Parathyroid adenoma (tissue), 2 donors: ENCODE measurements at regions not wholly inside any gene's neighbourhood (a gene's known extent, or its start where the extent isn't known, plus 50 kb on each side); places are given as distances from the start of the nearest gene placed in this dataset.

Experiments used
- H2AFZ ChIP-seq: fragments of 300-600 bp; sonication (generic); one replicate; pipeline ENCODE4 v1.7.0; 2017; ENCODE audit warnings: antibody characterized with exemption, mild to moderate bottlenecking
- H3K27ac ChIP-seq: fragments of 300-600 bp; sonication (generic); one replicate; pipeline ENCODE4 v1.7.0; 2017
- H3K27me3 ChIP-seq: fragments of 300-600 bp; sonication (generic); one replicate; pipeline ENCODE4 v1.7.0; 2017; ENCODE audit warnings: low read length; ENCODE audit not compliant: control insufficient read depth, insufficient read depth
- H3K36me3 ChIP-seq: fragments of 300-600 bp; sonication (generic); one replicate; pipeline ENCODE4 v1.7.0; 2017; ENCODE audit warnings: low read length; ENCODE audit not compliant: control insufficient read depth, insufficient read depth
- H3K4me1 ChIP-seq: fragments of 300-600 bp; sonication (generic); one replicate; pipeline ENCODE4 v1.7.0; 2017; ENCODE audit warnings: control low read depth
- H3K4me2 ChIP-seq: fragments of 300-600 bp; sonication (generic); one replicate; pipeline ENCODE4 v1.7.0; 2017; ENCODE audit warnings: low read length
- H3K4me3 ChIP-seq: fragments of 300-600 bp; sonication (generic); one replicate; pipeline ENCODE4 v1.7.0; 2017; ENCODE audit warnings: low read depth, low read length
- H3K79me2 ChIP-seq: fragments of 300-600 bp; sonication (generic); one replicate; pipeline ENCODE4 v1.7.0; 2017; ENCODE audit warnings: control low read depth
- H3K9ac ChIP-seq: fragments of 300-600 bp; sonication (generic); one replicate; pipeline ENCODE4 v1.7.0; 2017; ENCODE audit warnings: mild to moderate bottlenecking
- H3K9me3 ChIP-seq: fragments of 300-600 bp; sonication (generic); one replicate; pipeline ENCODE4 v1.7.0; 2017; ENCODE audit warnings: low read length; ENCODE audit not compliant: control insufficient read depth
- CTCF ChIP-seq: fragments of 300-600 bp; sonication (generic); IDR thresholded peaks from one replicate; pipeline ENCODE4 v1.7.0; 2017; ENCODE audit warnings: antibody characterized with exemption, mild to moderate bottlenecking
- donor health status: primary hyperparathyroidism.

GRCh38 chr14:101217616-101218371 lies 314.3 kb upstream of the RTL1 start:
- Histone ChIP-seq H3K4me2 (no peak overlapping the region), H3K27me3 (no peaks in the 10 kb centered on the region), H3K9ac (no peak overlapping the region), H3K4me3 (no peak overlapping the region), H3K9me3 (no peaks in the 10 kb centered on the region), H3K27ac (no peak overlapping the region), H2AFZ (no peak overlapping the region), H3K79me2 (no peaks in the 10 kb centered on the region), H3K36me3 (no peaks in the 10 kb centered on the region), H3K4me1 (no peaks in the 10 kb centered on the region)
- TF ChIP-seq CTCF, result no peak

DNA sequence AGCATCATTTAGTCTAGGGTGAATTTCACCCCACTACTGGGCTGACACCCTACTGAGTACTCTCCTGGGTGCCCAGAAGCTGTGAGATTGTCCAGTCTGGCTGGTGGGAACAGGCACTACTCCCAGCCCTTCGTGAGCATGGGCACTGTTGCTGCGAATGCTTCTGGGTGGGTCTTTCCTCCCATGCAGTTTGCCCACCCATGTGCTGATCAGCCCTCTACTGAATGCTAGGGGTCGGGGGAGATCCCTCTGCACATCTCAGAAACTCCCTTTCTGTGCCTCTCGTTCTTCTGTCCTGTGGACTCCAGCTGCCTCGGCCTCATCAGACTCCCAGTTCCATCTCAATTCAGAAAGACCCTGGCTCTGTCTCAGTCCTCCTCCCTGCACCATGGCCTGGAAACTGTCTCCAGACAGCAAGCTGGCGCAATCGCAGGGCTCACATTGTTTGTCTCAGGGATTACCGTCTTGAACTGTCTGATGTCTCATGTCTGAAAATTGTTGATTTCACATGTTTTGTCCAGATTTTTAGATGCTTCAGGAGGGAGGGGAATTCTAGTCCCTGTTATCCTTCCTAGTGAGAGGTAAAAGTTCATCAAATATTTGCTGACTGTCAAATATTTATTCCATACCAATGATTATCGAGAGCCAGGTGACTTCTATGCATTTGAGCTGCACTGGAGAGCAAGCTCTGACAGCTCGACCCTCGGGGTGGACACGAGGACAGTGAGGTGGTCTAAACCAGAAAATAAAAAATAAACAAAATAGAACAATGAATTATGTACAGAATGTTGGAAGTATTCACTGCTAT lies 316.6 kb upstream of the RTL1 start:
- H3K4me2 ChIP-seq, result no peak overlapping the region
- H3K27me3 ChIP-seq, result no peaks in the 10 kb centered on the region
- no peak overlapping the region for H3K4me3 ChIP-seq
- H2AFZ ChIP-seq, result no peak overlapping the region
- H3K9me3 ChIP-seq, result no peaks in the 10 kb centered on the region
- no peaks in the 10 kb centered on the region for H3K36me3 ChIP-seq
- no peaks in the 10 kb centered on the region for H3K79me2 ChIP-seq
- no peak overlapping the region for H3K9ac ChIP-seq
- H3K4me1 ChIP-seq, result no peaks in the 10 kb centered on the region
- no peak for TF ChIP-seq CTCF
- no peak overlapping the region for H3K27ac ChIP-seq

DNA sequence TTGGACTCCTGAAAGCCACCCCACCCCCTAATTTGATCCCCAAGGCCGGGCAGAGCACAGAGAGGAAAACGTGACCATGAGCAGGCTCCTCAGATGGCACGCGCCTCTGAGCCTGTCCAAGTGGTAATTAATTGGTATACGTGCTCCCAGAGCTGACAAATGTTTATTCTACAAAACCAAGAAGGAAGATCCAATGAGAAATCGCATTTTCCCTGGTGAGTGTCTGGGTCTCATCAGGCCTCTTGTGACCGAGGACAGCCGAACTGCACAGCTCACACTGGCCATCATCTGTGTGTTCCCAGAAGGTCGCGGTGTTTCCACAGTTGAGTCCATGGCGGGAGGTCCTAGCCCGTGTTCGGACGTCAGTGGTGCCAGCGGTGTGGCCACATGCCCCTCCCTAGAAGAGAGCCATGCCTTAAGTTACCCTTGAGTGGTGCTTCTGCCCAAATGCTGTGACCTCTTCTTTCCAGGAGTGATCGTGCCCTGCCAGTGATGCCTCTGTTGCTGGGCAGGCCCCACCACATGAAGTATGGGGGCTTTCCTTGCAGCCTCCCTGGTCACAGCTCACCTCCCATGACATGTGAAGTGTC lies 317.5 kb upstream of the RTL1 start:
- Histone ChIP-seq H3K9ac (no peak overlapping the region), H2AFZ (no peak overlapping the region), H3K79me2 (no peaks in the 10 kb centered on the region), H3K36me3 (no peaks in the 10 kb centered on the region), H3K4me2 (no peak overlapping the region), H3K27ac (no peak overlapping the region), H3K4me1 (no peaks in the 10 kb centered on the region), H3K4me3 (no peak overlapping the region), H3K9me3 (no peaks in the 10 kb centered on the region), H3K27me3 (no peaks in the 10 kb centered on the region)
- no peak for TF ChIP-seq CTCF

DNA sequence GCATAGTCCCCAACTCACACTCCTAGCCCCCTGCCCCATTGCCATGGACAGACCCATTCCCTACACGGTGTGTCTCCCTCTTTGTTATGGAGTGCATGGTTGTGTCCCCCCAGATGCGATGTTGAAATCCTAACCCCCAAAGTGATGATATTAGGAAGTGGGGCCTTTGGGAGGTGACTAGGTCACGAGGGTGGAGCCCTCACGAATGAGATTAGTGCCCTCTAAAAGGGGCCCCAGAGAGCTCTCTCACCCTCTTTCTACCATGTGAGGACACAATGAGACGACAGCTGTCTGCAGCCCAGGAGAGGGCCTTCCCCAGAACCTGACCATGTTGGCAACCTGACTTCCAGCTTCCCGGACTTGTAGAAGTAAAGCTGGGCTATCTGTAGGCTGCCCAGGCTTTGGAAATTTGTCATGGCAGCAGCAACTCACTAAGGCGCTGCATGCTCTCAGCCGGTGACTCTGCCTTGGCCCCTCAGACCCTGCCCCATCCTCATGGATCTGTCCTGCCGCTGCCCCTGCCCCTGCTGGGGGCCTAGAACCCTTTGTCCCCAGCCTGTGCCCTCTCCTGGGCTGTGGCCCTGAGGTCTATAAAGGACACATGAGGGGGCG lies 318.1 kb upstream of the RTL1 start:
- Histone ChIP-seq H3K9me3 (no peaks in the 10 kb centered on the region), H3K27me3 (no peaks in the 10 kb centered on the region), H3K4me2 (no peak overlapping the region), H3K79me2 (no peaks in the 10 kb centered on the region), H3K4me1 (no peaks in the 10 kb centered on the region), H3K27ac (no peak overlapping the region), H3K9ac (no peak overlapping the region), H3K36me3 (no peaks in the 10 kb centered on the region), H2AFZ (no peak overlapping the region), H3K4me3 (no peak overlapping the region)
- no peak for TF ChIP-seq CTCF
